Neuronal stem cell (in vitro differentiated cells): ENCODE measurements at regions not wholly inside any gene's neighbourhood (a gene's known extent, or its start where the extent isn't known, plus 50 kb on each side); places are given as distances from the start of the nearest gene placed in this dataset.

Experiments
- DNase-seq: peaks from one replicate; pipeline ENCODE4 v3.0.0-alpha.2; 2013; ENCODE audit warnings: low spot score
- H2AFZ ChIP-seq: one replicate; pipeline ENCODE4 v1.6.1; 2013; ENCODE audit warnings: mild to moderate bottlenecking, low read length, inconsistent platforms
- H2AK5ac ChIP-seq: 2 replicates; pipeline ENCODE4 v1.6.1; 2013; ENCODE audit warnings: low read depth, mild to moderate bottlenecking, inconsistent platforms, low read length, moderate library complexity, mixed read lengths
- H2BK120ac ChIP-seq: 2 replicates; pipeline ENCODE4 v1.6.1; 2013; ENCODE audit warnings: low read depth, mild to moderate bottlenecking, inconsistent platforms, low read length, moderate library complexity, mixed read lengths
- H2BK12ac ChIP-seq: one replicate; pipeline ENCODE4 v1.6.1; 2013; ENCODE audit warnings: low read length, inconsistent platforms
- H2BK15ac ChIP-seq: 2 replicates; pipeline ENCODE4 v1.6.1; 2013; ENCODE audit warnings: mild to moderate bottlenecking, low read length, inconsistent platforms, mixed read lengths
- H2BK5ac ChIP-seq: one replicate; pipeline ENCODE4 v1.6.1; 2013; ENCODE audit warnings: inconsistent platforms, mild to moderate bottlenecking, low read length, moderate library complexity
- H3K14ac ChIP-seq: one replicate; pipeline ENCODE4 v1.6.1; 2013; ENCODE audit warnings: low read length, inconsistent platforms
- H3K18ac ChIP-seq: 2 replicates; pipeline ENCODE4 v1.6.1; 2013; ENCODE audit warnings: low read length, inconsistent platforms
- H3K23ac ChIP-seq: 2 replicates; pipeline ENCODE4 v1.6.1; 2013; ENCODE audit warnings: low read depth, mild to moderate bottlenecking, mixed read lengths, low read length, inconsistent platforms; ENCODE audit not compliant: poor library complexity
- H3K27ac ChIP-seq: replicated peaks from 3 replicates; pipeline ENCODE4 v1.5.1; 2013; ENCODE audit warnings: low read length, inconsistent platforms
- H3K27me3 ChIP-seq, 3 experiments: 2 replicates each; pipeline ENCODE4 v1.6.1; 2013; ENCODE audit warnings: low read length in 3 of 3, mild to moderate bottlenecking in 2 of 3, inconsistent platforms in 1 of 3, low read depth in 1 of 3, mixed read lengths in 1 of 3, moderate library complexity in 1 of 3; ENCODE audit not compliant: control insufficient read depth in 3 of 3, insufficient read depth in 3 of 3
- H3K36me3 ChIP-seq, 2 donors: replicated peaks in 1 of 2; 2 replicates each; pipeline ENCODE4 v1.6.1; 2013; ENCODE audit warnings: low read length in 2 of 2; ENCODE audit not compliant: control insufficient read depth in 2 of 2, insufficient read depth in 2 of 2
- H3K4ac ChIP-seq: 2 replicates; pipeline ENCODE4 v1.6.1; 2013; ENCODE audit warnings: inconsistent platforms, mild to moderate bottlenecking, low read length, moderate library complexity
- H3K4me1 ChIP-seq, 2 donors: 1 replicate in 1 of 2; 2 replicates in 1 of 2; pipeline ENCODE4 v1.6.1; 2013; ENCODE audit warnings: low read length in 2 of 2, low read depth in 1 of 2; ENCODE audit not compliant: control insufficient read depth in 2 of 2, insufficient read depth in 1 of 2
- H3K4me2 ChIP-seq: one replicate; pipeline ENCODE4 v1.6.1; 2013; ENCODE audit warnings: mild to moderate bottlenecking, low read length, inconsistent platforms; ENCODE audit not compliant: insufficient read depth, poor library complexity, severe bottlenecking
- H3K4me3 ChIP-seq, 2 donors: 2 replicates each; pipeline ENCODE4 v1.5.1; 2013; ENCODE audit warnings: low read length in 2 of 2, mild to moderate bottlenecking in 2 of 2, inconsistent platforms in 1 of 2, moderate library complexity in 1 of 2
- H3K79me1 ChIP-seq: one replicate; pipeline ENCODE4 v1.6.1; 2013; ENCODE audit warnings: low read depth, mild to moderate bottlenecking, inconsistent platforms, low read length, moderate library complexity
- H3K9ac ChIP-seq: one replicate; pipeline ENCODE4 v1.6.1; 2013; ENCODE audit warnings: mild to moderate bottlenecking, low read depth, low read length, inconsistent platforms; ENCODE audit not compliant: poor library complexity
- H3K9me3 ChIP-seq, 2 donors: replicated peaks in 1 of 2; 2 replicates each; pipeline versions ENCODE3 to v1.6.1; 2013; ENCODE audit warnings: low read length in 2 of 2, mild to moderate bottlenecking in 2 of 2, inconsistent platforms in 1 of 2, low read depth in 1 of 2, mixed read lengths in 1 of 2, moderate library complexity in 1 of 2; ENCODE audit not compliant: control insufficient read depth in 2 of 2, insufficient read depth in 1 of 2
- H4K8ac ChIP-seq: one replicate; pipeline ENCODE4 v1.6.1; 2013; ENCODE audit warnings: low read depth, mild to moderate bottlenecking, inconsistent platforms, low read length, moderate library complexity
- H4K91ac ChIP-seq: one replicate; pipeline ENCODE4 v1.6.1; 2013; ENCODE audit warnings: low read length, low read depth, mild to moderate bottlenecking, inconsistent platforms; ENCODE audit not compliant: poor library complexity
- WGBS, 2 donors: extraction: QIAGEN DNeasy Blood & Tissue Kit; methylation state at CpG; one replicate each; pipeline ENCODE4 v1.1.7; 2013; ENCODE audit warnings: missing lambda C conversion rate in 2 of 2, mixed read lengths in 1 of 2; ENCODE audit not compliant: insufficient read length in 2 of 2, insufficient replicate concordance in 1 of 2; ENCODE audit errors: extremely low coverage in 2 of 2; 5-methylcytosine and 5-hydroxymethylcytosine counted together

- Histone ChIP-seq H3K14ac (no peak overlapping the region), H3K18ac (peak overlapping the region; percentile 65), H3K23ac (no peak overlapping the region), H3K79me1 (no peaks in the 10 kb centered on the region), H3K9me3 (no peaks in the 10 kb centered on the region), H3K4me1 (peaks cover 4 to 5% of the 10 kb centered on the region in 2 donors), H2BK15ac (no peak overlapping the region), H3K27ac (no peak overlapping the region), H3K4ac (peak overlapping the region; percentile 29), H2AFZ (peak overlapping the region; percentile 96), H3K4me3 (peak overlapping the region in 1 of 2 donors; percentile 3), H4K8ac (peak overlapping the region; percentile 54), H3K4me2 (no peak overlapping the region), H2BK12ac (no peak overlapping the region), H3K36me3 (no peaks in the 10 kb centered on the region), H3K9ac (no peak overlapping the region), H2AK5ac (peak overlapping the region; percentile 82), H2BK5ac (peak overlapping the region; percentile 80), H4K91ac (no peak overlapping the region), H2BK120ac (no peak overlapping the region), H3K27me3 (peaks cover 0 to 5% (median 0%) of the 10 kb centered on the region in 3 experiments)
- no CpG with 5 or more reads among the region's 6 CpGs for WGBS, 2 donors
- DNase-seq, result no peak
Measured at GRCh38 chr15:99454107-99454809, 111.5 kb upstream of the MEF2A start.

DNA sequence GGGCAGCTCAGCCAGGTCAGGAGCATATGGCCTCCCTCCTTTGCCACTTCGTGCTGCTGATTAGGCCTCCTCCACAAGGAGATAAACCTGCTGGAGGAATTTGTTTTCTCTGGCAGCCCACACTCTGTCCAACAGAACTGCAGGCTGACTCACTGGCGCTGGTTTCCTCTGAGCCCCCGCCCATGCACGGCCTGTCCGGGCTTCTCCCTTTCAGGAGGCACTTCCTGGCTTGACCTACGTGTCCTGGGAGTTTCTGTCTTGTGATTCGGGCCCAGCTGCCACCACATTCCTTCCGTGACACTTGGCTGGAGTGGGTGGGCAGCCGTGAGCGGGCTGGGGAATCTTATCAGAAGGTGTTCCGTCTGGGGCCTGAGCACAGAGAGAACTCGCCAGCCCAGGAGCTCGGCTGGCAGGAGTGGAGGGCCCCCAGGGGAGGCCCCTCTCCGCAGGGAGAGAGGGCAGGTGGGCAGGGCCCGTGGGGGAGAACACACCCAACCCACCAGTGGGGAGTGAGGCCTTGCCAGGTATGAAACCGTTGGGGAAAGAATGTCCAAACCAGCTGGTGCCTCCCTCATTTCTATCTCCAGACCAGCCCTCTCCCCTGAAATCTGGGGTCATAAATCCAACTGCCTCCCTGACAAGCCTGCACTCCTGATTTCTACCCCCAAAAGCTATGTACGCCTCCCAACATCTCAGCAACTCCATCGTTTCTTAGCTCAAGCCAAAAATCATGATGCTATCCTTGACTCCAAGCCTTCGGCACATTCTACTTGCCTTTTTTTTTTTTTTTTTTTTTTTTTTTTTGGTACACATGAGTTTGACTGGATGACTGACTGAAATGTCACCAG, 110.6 kb upstream of the MEF2A start:
- Histone ChIP-seq H3K4me3 (no peak overlapping the region), H3K9ac (no peak overlapping the region), H2BK15ac (no peak overlapping the region), H2AK5ac (peak overlapping the region; percentile 82), H3K23ac (peak overlapping the region; percentile 26), H3K4me2 (no peak overlapping the region), H3K18ac (peak overlapping the region; percentile 77), H3K27me3 (peaks cover 0 to 5% (median 0%) of the 10 kb centered on the region in 3 experiments), H2BK5ac (peak overlapping the region; percentile 80), H3K4ac (peak overlapping the region; percentile 29), H3K9me3 (no peaks in the 10 kb centered on the region), H2AFZ (peak overlapping the region; percentile 96), H3K4me1 (peaks cover 4 to 5% of the 10 kb centered on the region in 2 donors), H2BK120ac (no peak overlapping the region), H4K8ac (no peak overlapping the region), H3K79me1 (no peaks in the 10 kb centered on the region), H3K36me3 (no peaks in the 10 kb centered on the region), H4K91ac (no peak overlapping the region), H3K14ac (peak overlapping the region; percentile 97), H2BK12ac (no peak overlapping the region), H3K27ac (no peak overlapping the region)
- no CpG with 5 or more reads among the region's 19 CpGs for WGBS, 2 donors
- DNase-seq, result no peak

DNA sequence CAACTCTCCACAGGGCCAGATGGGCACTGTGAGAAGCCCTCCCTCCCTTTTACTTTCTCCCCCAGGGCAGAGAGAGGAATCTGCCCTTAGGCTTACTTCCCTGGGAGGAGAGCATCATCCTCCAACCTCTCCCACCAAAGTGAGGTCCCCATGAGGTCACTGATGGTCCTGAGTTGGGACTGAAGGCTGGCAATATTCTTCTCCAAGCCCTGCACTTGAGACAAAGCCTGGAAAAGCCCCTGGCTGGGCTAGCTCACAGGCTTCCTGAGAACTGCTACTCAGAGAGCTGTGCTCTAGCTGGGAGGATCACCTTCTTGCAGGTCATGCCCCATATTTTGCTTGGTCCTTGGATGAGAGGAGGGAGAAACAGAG, 110.0 kb upstream of the MEF2A start:
- Histone ChIP-seq H4K91ac (no peak overlapping the region), H3K4me1 (peaks cover 4 to 5% of the 10 kb centered on the region in 2 donors), H2BK5ac (no peak overlapping the region), H2BK12ac (no peak overlapping the region), H4K8ac (no peak overlapping the region), H3K36me3 (no peaks in the 10 kb centered on the region), H3K4ac (no peak overlapping the region), H3K9ac (no peak overlapping the region), H3K14ac (no peak overlapping the region), H3K27me3 (peaks cover 0 to 5% (median 0%) of the 10 kb centered on the region in 3 experiments), H2BK15ac (no peak overlapping the region), H3K27ac (no peak overlapping the region), H3K4me2 (no peak overlapping the region), H3K9me3 (peaks cover 0 to under 1% of the 10 kb centered on the region in 2 donors), H3K79me1 (no peaks in the 10 kb centered on the region), H2AFZ (no peak overlapping the region), H3K4me3 (no peak overlapping the region), H2AK5ac (no peak overlapping the region), H2BK120ac (no peak overlapping the region), H3K23ac (no peak overlapping the region), H3K18ac (no peak overlapping the region)
- DNase-seq, result no peak

DNA sequence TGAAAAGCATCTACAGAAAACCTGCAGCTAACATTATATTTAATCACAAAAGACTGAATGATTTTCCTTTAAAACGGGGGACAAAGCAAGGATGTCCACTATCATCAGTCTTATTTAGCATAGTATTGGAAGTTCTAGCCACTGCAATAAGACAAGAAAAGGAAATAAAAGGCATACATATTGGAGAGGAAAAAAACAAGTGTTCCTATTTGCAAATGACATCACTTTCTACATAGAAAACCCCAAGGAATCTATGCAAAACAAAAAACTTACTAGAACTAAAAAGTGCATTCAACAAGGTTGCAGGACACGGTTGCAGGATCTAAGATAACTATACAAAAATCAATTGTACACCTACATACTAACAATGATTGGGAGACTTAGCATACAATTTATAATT, 101.6 kb upstream of the MEF2A start:
- Histone ChIP-seq H3K79me1 (no peaks in the 10 kb centered on the region), H3K4me2 (no peak overlapping the region), H2BK120ac (no peak overlapping the region), H3K9ac (no peak overlapping the region), H4K8ac (no peak overlapping the region), H2AK5ac (no peak overlapping the region), H3K23ac (no peak overlapping the region), H2BK15ac (no peak overlapping the region), H2AFZ (no peak overlapping the region), H3K18ac (no peak overlapping the region), H3K27me3 (no peaks in the 10 kb centered on the region), H3K14ac (no peak overlapping the region), H2BK12ac (no peak overlapping the region), H2BK5ac (no peak overlapping the region), H3K27ac (no peak overlapping the region), H3K9me3 (peaks cover 0 to 2% of the 10 kb centered on the region in 2 donors), H3K4me3 (no peak overlapping the region), H3K4me1 (no peaks in the 10 kb centered on the region), H3K36me3 (no peaks in the 10 kb centered on the region), H4K91ac (no peak overlapping the region), H3K4ac (no peak overlapping the region)
- no CpG with 5 or more reads among the region's 2 CpGs for WGBS, 2 donors
- no peak for DNase-seq
